GM12891 (cell line): ENCODE measurements at regions not wholly inside any gene's neighbourhood (a gene's known extent, or its start where the extent isn't known, plus 50 kb on each side); places are given as distances from the start of the nearest gene placed in this dataset.

Experiments used
- DNase-seq: peaks from one replicate; pipeline ENCODE4 v3.0.0; 2011; ENCODE audit warnings: low spot score; ENCODE audit not compliant: insufficient read length
- FAIRE-seq: peaks from 2 replicates; lab custom pipeline; 2011; peaks lifted over from hg19 to GRCh38; lab: Jason Lieb, UNC
- PAX5 ChIP-seq: IDR thresholded peaks from 2 replicates; pipeline ENCODE4 v1.6.1; 2011; ENCODE audit warnings: low read length, moderate library complexity, mild to moderate bottlenecking; ENCODE audit not compliant: insufficient read depth, severe bottlenecking
- POLR2A ChIP-seq: IDR thresholded peaks from 2 replicates; pipeline ENCODE4 v1.6.1; 2011; ENCODE audit warnings: low read depth, low read length, control low read depth
- POLR2AphosphoS5 ChIP-seq: IDR thresholded peaks from 2 replicates; pipeline ENCODE4 v1.6.1; 2011; ENCODE audit warnings: low read depth, low read length, control low read depth
- POU2F2 ChIP-seq: IDR thresholded peaks from 2 replicates; pipeline ENCODE4 v1.6.1; 2011; ENCODE audit warnings: low read depth, mild to moderate bottlenecking, control low read depth, low read length, moderate library complexity
- SPI1 ChIP-seq: IDR thresholded peaks from 2 replicates; pipeline ENCODE4 v1.6.1; 2011; ENCODE audit warnings: low read depth, low read length, control low read depth
- TAF1 ChIP-seq: IDR thresholded peaks from 2 replicates; pipeline ENCODE4 v1.6.1; 2011; ENCODE audit warnings: low read depth, low read length, control low read depth

- FAIRE-seq (no peak), DNase-seq (no peak)
- TF ChIP-seq POU2F2 (no peak), SPI1 (no peak), POLR2AphosphoS5 (no peak), PAX5 (no peak), TAF1 (no peak), POLR2A (no peak)
These were observed 51.8 kb upstream of the CASZ1 start for GRCh38 chr1:10848109-10848684.

- TF ChIP-seq POLR2A (no peak), SPI1 (no peak), PAX5 (no peak), POLR2AphosphoS5 (no peak), POU2F2 (no peak), TAF1 (no peak)
- FAIRE-seq (no peak), DNase-seq (no peak)
These were observed 53.6 kb upstream of the CASZ1 start for GRCh38 chr1:10850026-10850425.

DNA sequence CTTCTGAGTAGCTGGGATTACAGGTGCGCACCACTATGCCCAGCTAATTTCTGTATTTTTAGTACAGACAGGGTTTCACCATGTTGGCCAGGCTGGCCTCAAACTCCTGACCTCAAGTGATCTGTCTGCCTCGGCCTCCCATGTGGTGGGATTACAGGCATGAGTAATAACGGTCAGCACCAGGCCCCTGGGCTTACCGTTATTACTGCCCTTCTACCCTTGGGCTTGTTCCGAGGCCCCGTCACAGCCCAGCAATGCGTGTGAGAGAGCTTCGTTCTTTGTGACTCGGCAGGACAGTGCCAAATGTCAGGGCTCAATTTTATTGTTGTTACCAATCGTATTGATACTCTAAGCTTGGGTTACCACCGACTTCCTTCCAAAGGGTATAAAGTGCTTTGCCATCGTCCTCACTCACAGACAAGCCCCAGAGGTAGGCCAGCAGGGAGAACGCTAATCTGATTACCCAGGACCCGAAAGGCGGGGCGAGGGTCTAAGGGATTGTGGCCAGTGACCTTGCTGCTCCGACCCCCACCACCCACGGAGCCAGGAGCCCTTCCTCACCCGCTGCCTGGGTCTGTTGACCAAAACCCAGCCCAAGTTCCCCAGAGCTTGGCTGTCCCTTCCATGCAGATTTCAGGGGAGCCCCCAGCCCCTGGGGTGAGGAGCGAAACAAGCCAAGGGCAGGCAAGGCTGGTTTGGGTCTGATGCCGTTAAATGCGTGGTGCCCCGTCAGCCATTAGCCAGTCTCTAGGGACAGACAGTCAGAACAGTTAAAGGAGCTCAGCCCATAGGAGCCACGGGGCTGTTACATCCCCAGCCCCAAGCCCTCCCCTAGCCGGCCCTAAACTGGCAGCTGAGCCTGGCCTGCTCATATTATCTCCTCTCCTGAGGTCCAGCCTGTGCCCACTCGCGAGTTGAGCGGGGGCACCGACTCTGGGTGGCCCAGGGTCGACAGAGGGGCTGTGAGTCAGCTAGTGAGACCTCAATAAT lies 54.9 kb upstream of the CASZ1 start:
- FAIRE-seq (no peak), DNase-seq (no peak)
- TF ChIP-seq SPI1 = no peak
- TF ChIP-seq POU2F2 = no peak
- TF ChIP-seq POLR2AphosphoS5 = no peak
- no peak for TF ChIP-seq PAX5
- TF ChIP-seq TAF1 = no peak
- no peak for TF ChIP-seq POLR2A

DNA sequence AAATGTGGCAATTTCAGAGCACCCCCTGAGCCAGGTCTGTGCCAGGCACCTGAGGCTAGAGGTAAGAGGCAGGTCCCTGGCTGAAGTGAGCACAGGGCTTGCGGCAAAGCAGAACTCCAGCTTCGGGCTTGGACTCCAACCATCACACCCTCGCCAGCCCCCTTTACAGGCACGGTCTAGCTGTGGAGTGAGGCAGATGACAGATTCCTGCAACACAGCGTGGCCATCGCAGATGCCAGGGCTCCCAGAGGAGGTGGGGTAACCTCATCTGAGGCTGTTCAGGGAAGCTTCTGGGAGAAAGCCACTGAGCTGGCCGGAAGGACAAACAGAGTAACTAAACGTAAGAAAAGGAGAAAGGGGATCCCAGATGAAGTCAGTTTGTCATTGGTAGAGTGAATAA lies 55.6 kb upstream of the CASZ1 start:
- TF ChIP-seq POLR2AphosphoS5 = no peak
- no peak for TF ChIP-seq PAX5
- no peak for TF ChIP-seq SPI1
- no peak for TF ChIP-seq TAF1
- TF ChIP-seq POLR2A = no peak
- TF ChIP-seq POU2F2 = no peak
- no peak for DNase-seq
- FAIRE-seq = no peak

DNA sequence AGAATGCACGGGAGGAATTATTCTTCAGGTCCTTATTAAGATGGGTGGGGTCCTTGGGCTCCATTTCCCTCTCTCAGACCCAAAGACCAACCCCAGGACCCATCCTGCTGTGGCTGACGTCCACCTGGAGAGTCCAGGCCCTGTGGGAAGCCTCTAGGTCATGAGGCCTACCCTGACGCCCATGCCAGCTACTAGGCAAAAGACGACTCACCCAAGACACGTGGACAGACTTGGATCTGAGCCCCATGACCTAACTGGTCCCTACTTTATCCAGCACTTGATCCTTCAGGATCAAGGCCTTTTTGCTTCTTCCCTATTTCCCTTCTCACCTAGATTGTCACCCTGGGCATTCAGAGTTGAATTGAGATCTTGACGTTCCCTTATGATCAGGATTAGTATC lies 56.0 kb upstream of the CASZ1 start:
- no peak for FAIRE-seq
- no peak for TF ChIP-seq PAX5
- no peak for TF ChIP-seq TAF1
- TF ChIP-seq POLR2AphosphoS5 = no peak
- no peak for TF ChIP-seq POLR2A
- TF ChIP-seq POU2F2 = no peak
- TF ChIP-seq SPI1 = no peak
- DNase-seq = no peak

DNA sequence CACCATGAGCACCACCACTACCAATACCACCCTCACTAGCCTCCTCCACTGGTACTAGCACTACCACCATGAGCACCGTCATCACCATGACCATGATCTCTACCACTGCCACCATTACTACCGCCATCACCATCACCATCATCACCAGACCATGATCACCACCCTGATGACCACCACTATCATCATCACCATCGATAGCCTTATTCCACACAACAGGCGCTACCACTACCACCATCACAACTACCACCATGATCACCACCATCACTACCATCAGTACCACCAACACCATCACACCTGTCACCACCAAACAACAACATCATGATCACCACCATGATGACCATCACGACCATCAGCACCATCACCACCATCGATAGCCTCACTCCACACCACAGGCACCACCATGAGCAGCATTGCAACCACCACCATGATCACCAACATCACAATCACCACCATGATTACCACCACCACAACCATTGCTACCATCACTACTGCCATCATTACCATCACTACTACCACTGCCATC lies 56.6 kb upstream of the CASZ1 start:
- FAIRE-seq (peak; percentile 78), DNase-seq (no peak)
- TF ChIP-seq TAF1 (no peak), POU2F2 (no peak), PAX5 (no peak), SPI1 (no peak), POLR2A (no peak)

GRCh38 chr1:10853701-10854100 lies 57.3 kb upstream of the CASZ1 start:
- FAIRE-seq = no peak
- TF ChIP-seq TAF1 (no peak), PAX5 (no peak), POU2F2 (no peak), POLR2AphosphoS5 (no peak), POLR2A (no peak), SPI1 (no peak)
- DNase-seq = no peak

DNA sequence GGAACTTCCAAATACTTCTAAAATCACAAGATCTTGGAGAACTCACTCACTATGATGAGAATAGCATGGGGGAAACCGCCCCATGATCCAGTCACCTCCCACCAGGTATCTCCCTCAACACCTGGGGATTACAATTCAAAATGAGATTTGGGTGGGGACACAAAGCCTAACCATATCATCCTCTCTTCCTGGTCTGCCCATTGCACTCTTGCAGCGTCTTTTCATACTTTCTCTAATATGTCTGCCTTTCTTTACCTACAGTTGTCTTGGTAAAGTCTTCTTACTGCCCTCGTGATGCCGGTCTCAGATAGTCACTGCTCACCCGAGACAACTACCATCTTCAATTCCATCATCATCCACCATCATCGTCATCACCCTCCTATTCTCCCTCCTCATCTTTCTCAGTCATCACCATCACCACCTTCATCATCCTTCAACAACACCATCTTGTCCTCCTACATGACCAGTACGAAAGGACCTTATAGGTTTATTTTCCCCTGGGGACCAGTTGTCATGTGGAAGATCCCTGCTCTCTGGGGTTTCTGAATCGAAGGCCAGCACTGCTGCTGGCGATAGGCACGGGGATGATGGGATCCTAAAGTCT lies 58.5 kb upstream of the CASZ1 start:
- TF ChIP-seq PAX5 (no peak), SPI1 (no peak), POU2F2 (no peak), TAF1 (no peak), POLR2A (no peak), POLR2AphosphoS5 (no peak)
- FAIRE-seq = no peak
- DNase-seq = no peak

- DNase-seq (no peak), FAIRE-seq (no peak)
- TF ChIP-seq TAF1 (no peak), POU2F2 (no peak), POLR2AphosphoS5 (no peak), POLR2A (no peak), PAX5 (no peak), SPI1 (no peak)
These were observed 59.8 kb upstream of the CASZ1 start for GRCh38 chr1:10856176-10856683.
